Stomach smooth muscle (tissue), 2 donors: ENCODE measurements at regions not wholly inside any gene's neighbourhood (a gene's known extent, or its start where the extent isn't known, plus 50 kb on each side); places are given as distances from the start of the nearest gene placed in this dataset.

Source experiments
- H3K27ac ChIP-seq: one replicate; pipeline ENCODE4 v1.7.0; 2013; ENCODE audit warnings: mild to moderate bottlenecking, low read length, inconsistent platforms
- H3K27me3 ChIP-seq, 2 donors: one replicate each; pipeline ENCODE4 v1.7.0; 2013; ENCODE audit warnings: low read length in 2 of 2; ENCODE audit not compliant: insufficient read depth in 2 of 2, control insufficient read depth in 1 of 2
- H3K36me3 ChIP-seq, 2 donors: one replicate each; pipeline ENCODE4 v1.7.0; 2013; ENCODE audit warnings: low read length in 2 of 2; ENCODE audit not compliant: control insufficient read depth in 2 of 2, insufficient read depth in 2 of 2
- H3K4me1 ChIP-seq: one replicate; pipeline ENCODE4 v1.7.0; 2013; ENCODE audit warnings: low read length; ENCODE audit not compliant: control insufficient read depth, insufficient read depth
- H3K4me3 ChIP-seq, 2 donors: one replicate each; pipeline ENCODE4 v1.7.0; 2013; ENCODE audit warnings: low read length in 2 of 2
- H3K9ac ChIP-seq, 2 donors: one replicate each; pipeline ENCODE4 v1.7.0; 2013; ENCODE audit warnings: low read length in 2 of 2, mild to moderate bottlenecking in 1 of 2
- H3K9me3 ChIP-seq, 2 donors: one replicate each; pipeline ENCODE4 v1.7.0; 2013; ENCODE audit warnings: low read length in 2 of 2; ENCODE audit not compliant: control insufficient read depth in 2 of 2
- donor health status: healthy.
- donor health status: Pancreatic carcinoma.

GRCh38 chr15:26378304-26378703, 394.6 kb downstream of the GABRB3 start:
- Histone ChIP-seq H3K27ac (no peak overlapping the region), H3K36me3 (no peaks in the 10 kb centered on the region), H3K9ac (no peak overlapping the region), H3K4me3 (no peak overlapping the region), H3K4me1 (no peaks in the 10 kb centered on the region), H3K27me3 (no peaks in the 10 kb centered on the region), H3K9me3 (peaks cover 13 to 14% of the 10 kb centered on the region in 2 donors)

GRCh38 chr15:26376243-26376642, 396.6 kb downstream of the GABRB3 start:
- H3K4me1 ChIP-seq: no peaks in the 10 kb centered on the region
- no peaks in the 10 kb centered on the region for H3K27me3 ChIP-seq
- peaks cover 13 to 14% of the 10 kb centered on the region in 2 donors for H3K9me3 ChIP-seq
- no peak overlapping the region for H3K27ac ChIP-seq
- H3K9ac ChIP-seq: no peak overlapping the region
- H3K4me3 ChIP-seq: no peak overlapping the region
- no peaks in the 10 kb centered on the region for H3K36me3 ChIP-seq

GRCh38 chr15:26374806-26375205, 398.1 kb downstream of the GABRB3 start:
- peaks cover 11 to 13% of the 10 kb centered on the region in 2 donors for H3K9me3 ChIP-seq
- H3K9ac ChIP-seq: no peak overlapping the region
- no peak overlapping the region for H3K27ac ChIP-seq
- no peaks in the 10 kb centered on the region for H3K4me1 ChIP-seq
- H3K27me3 ChIP-seq: no peaks in the 10 kb centered on the region
- H3K4me3 ChIP-seq: no peak overlapping the region
- no peaks in the 10 kb centered on the region for H3K36me3 ChIP-seq

- Histone ChIP-seq H3K36me3 (no peaks in the 10 kb centered on the region), H3K4me3 (no peak overlapping the region), H3K9me3 (peaks cover 11 to 12% of the 10 kb centered on the region in 2 donors), H3K9ac (no peak overlapping the region), H3K27me3 (no peaks in the 10 kb centered on the region), H3K4me1 (no peaks in the 10 kb centered on the region), H3K27ac (no peak overlapping the region)
Observed at GRCh38 chr15:26372706-26373105, 400.2 kb downstream of the GABRB3 start.

- no peaks in the 10 kb centered on the region for H3K36me3 ChIP-seq
- no peaks in the 10 kb centered on the region for H3K9me3 ChIP-seq
- no peak overlapping the region for H3K4me3 ChIP-seq
- no peaks in the 10 kb centered on the region for H3K27me3 ChIP-seq
- no peaks in the 10 kb centered on the region for H3K4me1 ChIP-seq
- no peak overlapping the region for H3K27ac ChIP-seq
- H3K9ac ChIP-seq: no peak overlapping the region
Observed at GRCh38 chr15:26365077-26365476, 407.8 kb downstream of the GABRB3 start.

DNA sequence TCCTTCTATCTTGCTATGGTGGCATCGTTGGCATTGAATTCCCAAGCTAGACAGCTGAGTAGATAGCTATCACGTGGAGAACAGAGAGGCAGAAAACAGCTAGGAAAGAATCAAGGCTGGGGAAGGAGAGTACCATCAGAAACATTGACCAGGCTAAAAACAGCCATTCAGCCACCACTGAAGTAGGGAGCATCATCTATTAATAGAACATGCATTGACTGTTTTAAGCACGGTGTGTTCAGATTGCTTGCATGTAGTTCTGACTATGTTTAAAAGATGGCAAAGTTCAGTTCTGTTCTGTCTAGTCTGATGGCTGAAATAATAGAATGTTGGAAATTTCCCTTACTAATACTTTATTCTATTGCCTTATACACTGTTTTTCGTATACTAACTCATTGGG, 413.0 kb downstream of the GABRB3 start:
- Histone ChIP-seq H3K9ac (no peak overlapping the region), H3K4me3 (no peak overlapping the region), H3K27ac (no peak overlapping the region), H3K9me3 (no peaks in the 10 kb centered on the region), H3K4me1 (no peaks in the 10 kb centered on the region), H3K36me3 (no peaks in the 10 kb centered on the region), H3K27me3 (peaks cover 0 to 1% of the 10 kb centered on the region in 2 donors)

GRCh38 chr15:26358708-26359107, 414.2 kb downstream of the GABRB3 start:
- peaks cover 0 to 4% of the 10 kb centered on the region in 2 donors for H3K27me3 ChIP-seq
- no peak overlapping the region for H3K9ac ChIP-seq
- H3K9me3 ChIP-seq: no peaks in the 10 kb centered on the region
- H3K4me1 ChIP-seq: no peaks in the 10 kb centered on the region
- no peak overlapping the region for H3K4me3 ChIP-seq
- H3K27ac ChIP-seq: no peak overlapping the region
- H3K36me3 ChIP-seq: no peaks in the 10 kb centered on the region

DNA sequence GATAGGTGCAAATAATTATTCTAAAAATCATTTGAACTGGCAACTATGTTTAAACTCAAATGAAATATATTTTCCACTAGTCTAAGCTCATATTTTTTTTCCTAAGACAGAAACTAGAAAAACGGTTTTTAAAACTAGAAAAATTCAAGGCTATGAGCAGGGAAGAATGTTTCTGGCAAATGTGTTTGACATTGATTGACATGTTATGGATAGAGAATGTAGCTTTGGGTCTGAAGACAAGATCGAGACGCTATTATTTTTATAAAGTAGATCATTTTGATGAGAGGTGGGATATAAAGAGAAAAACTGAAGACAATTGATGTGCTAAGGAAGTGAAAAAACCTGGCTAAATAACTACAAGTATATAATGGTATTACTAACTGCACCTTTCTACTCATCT, 415.2 kb downstream of the GABRB3 start:
- H3K4me1 ChIP-seq: no peaks in the 10 kb centered on the region
- peaks cover 0 to 7% of the 10 kb centered on the region in 2 donors for H3K27me3 ChIP-seq
- no peak overlapping the region for H3K27ac ChIP-seq
- H3K9me3 ChIP-seq: no peaks in the 10 kb centered on the region
- H3K4me3 ChIP-seq: no peak overlapping the region
- no peak overlapping the region for H3K9ac ChIP-seq
- H3K36me3 ChIP-seq: no peaks in the 10 kb centered on the region

- Histone ChIP-seq H3K36me3 (no peaks in the 10 kb centered on the region), H3K27me3 (peaks cover 0 to 7% of the 10 kb centered on the region in 2 donors), H3K9me3 (no peaks in the 10 kb centered on the region), H3K9ac (no peak overlapping the region), H3K27ac (no peak overlapping the region), H3K4me3 (no peak overlapping the region), H3K4me1 (no peaks in the 10 kb centered on the region)
Observed at GRCh38 chr15:26355472-26356074, 417.3 kb downstream of the GABRB3 start.

DNA sequence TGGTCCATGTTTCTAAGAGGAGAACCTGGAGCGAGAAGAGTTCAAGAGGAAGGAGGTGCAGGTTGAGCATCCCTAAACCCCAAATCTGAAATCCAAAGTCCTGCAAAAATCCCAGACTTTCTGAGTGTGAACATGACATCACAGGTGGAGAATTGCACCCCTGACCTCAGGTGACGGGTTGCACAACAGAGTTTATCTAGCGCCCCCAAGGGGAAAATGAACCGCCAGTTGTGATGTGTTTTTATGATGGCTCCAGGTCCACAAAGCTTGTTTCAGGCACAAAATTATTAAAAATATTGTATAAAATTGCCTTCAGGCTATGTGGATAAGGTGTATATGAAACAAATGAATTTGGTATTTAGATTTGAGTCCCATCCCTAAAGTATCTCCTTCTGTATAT, 420.0 kb downstream of the GABRB3 start:
- Histone ChIP-seq H3K9ac (no peak overlapping the region), H3K36me3 (no peaks in the 10 kb centered on the region), H3K27ac (no peak overlapping the region), H3K9me3 (no peaks in the 10 kb centered on the region), H3K27me3 (peaks cover 0 to 7% of the 10 kb centered on the region in 2 donors), H3K4me1 (no peaks in the 10 kb centered on the region), H3K4me3 (no peak overlapping the region)

DNA sequence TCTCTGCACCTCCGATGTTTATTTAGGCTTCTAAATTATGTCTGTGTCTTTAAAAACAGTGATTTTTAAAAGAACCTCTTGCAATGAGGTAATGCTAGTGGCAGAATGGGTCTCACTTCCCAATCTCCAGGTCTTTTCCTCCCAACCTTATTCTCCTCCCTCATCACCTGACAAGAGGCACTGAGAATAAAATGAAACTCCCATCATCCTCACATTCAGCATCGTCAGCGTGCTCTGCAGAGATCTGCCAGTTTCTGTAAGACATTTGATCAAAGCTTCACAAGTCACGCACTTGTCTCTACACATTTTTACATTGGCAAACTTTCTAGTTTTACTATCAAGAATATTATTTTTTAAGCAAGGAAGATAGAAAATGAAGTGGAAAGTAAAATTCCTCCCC, 420.5 kb downstream of the GABRB3 start:
- Histone ChIP-seq H3K4me3 (no peak overlapping the region), H3K27ac (no peak overlapping the region), H3K9ac (no peak overlapping the region)

More for the DNA sequence above, 420.5 kb downstream of the GABRB3 start:
- Histone ChIP-seq H3K27me3 (peaks cover 0 to 7% of the 10 kb centered on the region in 2 donors), H3K9me3 (no peaks in the 10 kb centered on the region), H3K4me1 (no peaks in the 10 kb centered on the region), H3K36me3 (no peaks in the 10 kb centered on the region)
